ENCODE measurements at regions not wholly inside any gene's neighbourhood (a gene's known extent, or its start where the extent isn't known, plus 50 kb on each side); places are given as distances from the start of the nearest gene placed in this dataset.
A peak's percentile ranks its signal among the peaks of the same experiment; 100 is the strongest.

- TF ChIP-seq NR0B2 (CRISPR knock-in tag; IDR thresholded peaks at IDR 0.05), result no peak
- TF ChIP-seq TEAD2 (CRISPR knock-in tag; IDR thresholded peaks at IDR 0.05), result no peak
- TF ChIP-seq HMGXB4 (CRISPR knock-in tag; IDR thresholded peaks at IDR 0.05; ENCODE audit: borderline replicate concordance in 1 of 2, low read depth in 1 of 2), result no peak
- TF ChIP-seq HNRNPL (IDR thresholded peaks at IDR 0.05; ENCODE audit: low read depth, low read length), result no peak
- TF ChIP-seq ZNF768 (CRISPR knock-in tag; IDR thresholded peaks at IDR 0.05), result no peak
- no peak for TF ChIP-seq RNF219 (CRISPR knock-in tag; IDR thresholded peaks at IDR 0.05)
These were observed 628.2 kb downstream of the FAM181B start (continued) for GRCh38 chr11:82105331-82105998.

GRCh38 chr11:82092904-82093303 is 640.8 kb downstream of the FAM181B start:
- Histone ChIP-seq H3K9ac (ENCODE audit: insufficient read depth, low read depth, low read length) (no peak overlapping the region), H3K4me2 (ENCODE audit: low read depth, low read length) (no peak overlapping the region), H2AFZ (ENCODE audit: low read length) (no peak overlapping the region), H3K36me3 (replicated peaks in 1 of 2; ENCODE audit: control insufficient read depth in 1 of 2, insufficient read depth in 2 of 2, low read length in 2 of 2) (no peaks in the 10 kb centered on the region), H3K27me3 (ENCODE audit: control insufficient read depth in 1 of 2, insufficient read depth in 2 of 2, low read length in 2 of 2) (no peaks in the 10 kb centered on the region), H4K20me1 (ENCODE audit: insufficient read depth, low read length) (no peaks in the 10 kb centered on the region), H3K27ac (ENCODE audit: extremely low read length, insufficient read depth, low read length) (no peak overlapping the region), H3K4me1 (ENCODE audit: insufficient read depth, low read length) (no peaks in the 10 kb centered on the region), H3K9me3 (ENCODE audit: low read length) (no peaks in the 10 kb centered on the region), H3K4me3 (replicated peaks in 1 of 3; ENCODE audit: insufficient read depth in 1 of 3, low read depth in 2 of 3, low read length in 3 of 3) (no peak overlapping the region), H3K79me2 (ENCODE audit: insufficient read depth, low read length) (no peaks in the 10 kb centered on the region)
- ChIA-PET POLR2A (no interaction called here), CTCF (ENCODE audit: low intra/inter-chr PET ratio, low total read pairs) (no interaction called here)
- no peak for ATAC-seq
- no peak for FAIRE-seq
- TF ChIP-seq ETS1 (CRISPR knock-in tag; IDR thresholded peaks at IDR 0.05), result no peak
- no peak for TF ChIP-seq PHF20 (CRISPR knock-in tag; IDR thresholded peaks at IDR 0.05)
- no peak for TF ChIP-seq ARNTL (CRISPR knock-in tag; IDR thresholded peaks at IDR 0.05)
- 0 out of 4 replicates have a peak, but pooled peaks of 1 of the 2 experiments have one; percentile 60 for TF ChIP-seq REST (IDR thresholded peaks at IDR 0.05; ENCODE audit: borderline replicate concordance in 1 of 2, low read depth in 1 of 2, low read length in 2 of 2)
- intact Hi-C loops (cut with micrococcal nuclease; ENCODE audit: unreplicated experiment) (no loop called here), in situ Hi-C loops (cut with HindIII; ENCODE audit: extremely low pct_ligation_motif_present, low pct_unique_long_range_greater_than_20kb) (no loop called here)
- DNase-seq (ENCODE audit: low spot score), result no peak
- no TSS peak for BruUV-seq (replicated peaks)
